Activated naive CD8-positive, alpha-beta T cell treated with anti-CD3 and anti-CD28 coated beads, Interleukin-2, amount 50 U/mL, for 16 hours (primary cell): ENCODE measurements at regions not wholly inside any gene's neighbourhood (a gene's known extent, or its start where the extent isn't known, plus 50 kb on each side); places are given as distances from the start of the nearest gene placed in this dataset.
"Not testable (repeated sequence)": the region's sequence is repeated elsewhere in the genome, so short reads cannot be mapped to it uniquely, and the experiment has no call there.

Source experiments
- DNase-seq: peaks from one replicate; pipeline ENCODE4 v3.0.0-alpha.2; 2020; ENCODE audit warnings: low read depth, low spot score

DNA sequence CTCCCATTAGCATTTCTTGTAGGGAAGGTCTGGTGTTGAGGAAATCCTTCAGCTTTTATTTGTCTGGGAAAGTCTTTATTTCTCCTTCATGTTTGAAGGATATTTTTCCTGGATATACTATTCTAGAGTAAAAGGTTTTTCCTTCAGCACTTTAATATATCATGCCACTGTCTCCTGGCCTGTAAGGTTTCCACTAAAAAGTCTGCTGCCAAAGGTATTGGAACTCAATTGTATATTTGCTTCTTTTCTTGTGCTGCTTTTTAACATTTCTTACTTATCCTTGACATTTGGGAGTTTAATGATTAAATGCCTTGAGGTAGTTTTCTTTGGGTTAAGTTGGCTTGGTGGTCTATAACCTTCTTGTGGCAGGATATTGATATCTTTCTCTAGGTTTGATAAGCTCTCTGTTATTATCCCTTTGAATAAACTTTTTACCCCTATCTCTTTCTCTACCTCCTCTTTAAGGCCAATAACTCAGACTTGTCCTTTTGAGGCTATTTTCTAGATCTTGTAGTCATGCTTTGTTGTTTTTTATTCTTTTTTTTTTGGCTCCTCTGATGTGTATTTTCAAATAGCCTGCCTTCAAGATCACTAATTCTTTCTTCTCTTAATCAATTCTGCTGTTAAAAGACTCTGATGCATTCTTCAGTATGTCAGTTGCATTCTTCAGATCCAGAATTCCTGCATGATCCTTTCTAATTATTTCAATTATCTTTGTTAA, 225.0 kb upstream of the ZNF217 start:
- DNase-seq, result no peak

DNA sequence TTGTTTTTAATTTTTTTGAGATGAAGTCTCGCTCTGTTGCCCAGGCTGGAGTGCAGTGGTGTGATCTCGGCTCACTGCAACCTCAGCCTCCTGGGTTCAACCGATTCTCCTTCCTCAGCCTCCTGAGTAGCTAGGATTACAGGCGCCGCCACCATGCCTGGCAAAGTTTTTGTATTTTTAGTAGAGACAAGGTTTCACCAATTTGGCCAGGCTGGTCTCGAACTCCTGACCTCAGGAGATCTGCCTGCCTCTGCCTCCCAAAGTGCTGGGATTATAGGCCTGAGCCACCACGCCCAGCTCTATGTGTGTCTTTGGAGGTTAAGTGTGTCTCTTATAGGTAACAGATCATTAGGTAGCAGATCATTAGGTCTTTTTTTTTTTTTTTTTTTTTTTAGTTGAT, 223.9 kb upstream of the ZNF217 start:
- not testable (repeated sequence) for DNase-seq

DNA sequence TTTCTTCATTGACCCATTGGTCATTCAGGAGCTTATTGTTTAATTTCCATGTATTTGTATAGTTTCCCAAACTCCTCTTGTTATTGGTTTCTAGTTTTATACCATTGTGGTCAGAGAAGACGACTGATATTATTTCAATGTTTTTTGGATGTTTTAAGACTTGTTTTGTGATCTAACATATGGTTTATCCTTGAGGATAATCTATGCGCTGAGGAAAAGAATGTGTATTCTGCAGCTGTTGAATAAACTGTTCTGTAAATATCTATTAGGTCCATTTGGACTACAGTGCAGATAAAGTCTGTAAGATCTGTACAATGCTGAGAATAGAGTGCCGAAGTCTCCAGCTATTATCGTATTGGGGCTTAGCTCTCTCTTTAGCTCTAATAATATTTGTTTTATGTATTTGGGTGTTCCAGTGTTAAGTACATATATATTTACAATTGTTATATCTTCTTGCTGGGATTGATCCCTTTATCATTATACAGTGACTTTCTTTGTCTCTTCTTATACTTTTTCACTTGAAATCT, 223.3 kb upstream of the ZNF217 start:
- DNase-seq, result no peak

GRCh38 chr20:53815509-53815908, 221.9 kb upstream of the ZNF217 start:
- DNase-seq, result no peak

GRCh38 chr20:53814060-53814459, 220.4 kb upstream of the ZNF217 start:
- no peak for DNase-seq

DNA sequence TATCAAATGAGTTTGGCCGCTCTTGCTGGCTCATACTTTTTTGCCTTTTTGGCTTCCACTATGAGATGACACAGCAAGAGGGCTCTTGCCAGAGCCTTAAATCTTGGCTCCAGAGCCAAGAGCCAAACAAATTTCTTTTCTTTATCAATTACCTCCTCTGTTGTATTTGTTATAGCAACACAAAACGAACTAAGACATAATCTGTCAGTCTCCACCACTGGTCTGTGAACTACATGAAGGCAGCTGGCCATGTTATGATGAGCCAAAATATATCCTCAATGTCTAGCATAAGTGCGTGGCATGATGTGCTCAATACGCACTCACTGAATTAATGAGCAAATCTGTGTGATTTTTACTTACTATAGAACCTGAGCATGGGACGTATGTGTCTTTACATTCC, 220.0 kb upstream of the ZNF217 start:
- DNase-seq, result no peak

DNA sequence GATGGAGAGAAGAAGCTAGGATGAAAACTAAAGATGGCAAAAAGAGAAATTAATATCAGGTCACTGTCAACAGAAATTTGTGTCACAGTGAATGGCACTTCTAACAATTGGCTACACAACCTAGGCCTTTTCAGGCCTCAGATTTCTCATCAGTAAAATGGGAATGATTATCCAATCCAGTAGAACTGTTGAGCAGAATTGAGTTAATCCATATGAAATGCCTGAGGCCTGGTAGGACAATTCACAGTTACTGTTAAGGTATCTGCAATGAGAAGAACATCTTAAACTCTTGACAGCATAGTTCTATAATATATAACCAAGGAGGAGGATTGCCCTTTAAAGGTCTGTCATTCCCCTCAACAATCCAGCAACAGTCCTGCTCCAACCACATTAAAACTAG, 217.9 kb upstream of the ZNF217 start:
- DNase-seq, result no peak

GRCh38 chr20:53810661-53811355, 217.2 kb upstream of the ZNF217 start:
- DNase-seq, result no peak

DNA sequence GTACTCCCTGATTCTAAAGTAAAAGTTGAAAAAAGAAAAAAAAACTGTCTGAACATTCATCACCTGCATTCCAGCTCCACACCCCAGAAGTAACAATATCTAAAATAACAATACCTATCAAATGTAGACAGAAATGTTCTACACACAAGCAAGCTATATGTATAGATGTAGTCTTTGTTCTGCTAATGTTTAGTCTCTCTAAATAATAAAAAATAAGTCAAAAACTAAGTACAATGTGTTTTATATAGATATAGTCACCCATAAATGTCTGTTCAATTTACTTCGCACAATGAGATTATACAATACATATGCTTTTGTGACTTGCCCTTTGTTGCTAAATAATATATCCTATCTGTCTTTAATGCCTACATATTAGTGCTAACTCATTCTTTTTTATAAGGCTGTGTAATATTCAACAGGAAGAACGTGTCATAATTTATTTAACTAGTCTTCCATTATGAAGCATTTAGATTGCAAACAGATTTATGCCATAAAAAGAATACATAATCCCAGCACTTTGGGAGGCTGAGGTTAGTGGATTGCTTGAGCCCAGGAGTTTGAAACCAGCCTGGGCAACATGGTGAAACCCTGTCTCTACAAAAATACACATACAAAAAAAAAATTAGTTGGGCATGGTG, 216.2 kb upstream of the ZNF217 start:
- no peak for DNase-seq

DNA sequence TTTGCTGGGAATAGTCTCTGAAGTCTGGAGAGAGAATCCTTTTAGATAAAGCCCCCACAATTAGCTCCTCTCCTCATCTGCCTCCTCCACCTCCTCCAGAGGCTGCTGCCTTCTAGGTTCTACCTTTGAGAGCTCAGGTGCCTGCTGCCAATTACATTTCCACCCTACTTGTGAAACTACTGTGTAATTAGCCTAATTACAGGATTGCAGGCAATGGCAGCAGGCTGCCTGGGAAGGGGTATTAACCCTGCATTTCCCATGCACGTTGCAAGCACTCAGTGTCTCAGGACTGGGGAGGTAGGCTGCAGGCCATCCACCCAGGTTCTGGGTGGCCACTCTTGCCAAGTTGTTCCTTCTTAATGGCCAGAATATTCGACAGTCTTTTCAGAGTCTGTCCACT, 215.6 kb upstream of the ZNF217 start:
- DNase-seq, result no peak

DNA sequence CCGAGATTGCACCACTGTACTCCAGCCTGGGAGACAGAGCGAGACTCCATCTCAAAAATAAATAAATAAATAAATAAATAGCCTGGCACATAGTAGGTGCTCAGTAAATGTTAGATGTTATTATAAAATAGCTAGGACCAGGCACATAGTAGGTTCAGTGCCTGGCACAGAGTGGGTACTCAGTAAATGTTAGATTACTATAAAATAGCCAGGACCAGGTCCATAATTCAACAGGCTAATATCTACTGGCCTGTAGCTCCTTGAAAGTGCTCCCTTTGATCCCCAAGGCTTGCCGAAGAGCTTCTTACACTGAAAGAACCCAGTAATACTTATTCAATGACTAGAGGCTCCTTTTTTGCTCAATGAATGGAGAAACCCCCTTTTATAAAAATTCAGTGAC, 215.1 kb upstream of the ZNF217 start:
- no peak for DNase-seq

DNA sequence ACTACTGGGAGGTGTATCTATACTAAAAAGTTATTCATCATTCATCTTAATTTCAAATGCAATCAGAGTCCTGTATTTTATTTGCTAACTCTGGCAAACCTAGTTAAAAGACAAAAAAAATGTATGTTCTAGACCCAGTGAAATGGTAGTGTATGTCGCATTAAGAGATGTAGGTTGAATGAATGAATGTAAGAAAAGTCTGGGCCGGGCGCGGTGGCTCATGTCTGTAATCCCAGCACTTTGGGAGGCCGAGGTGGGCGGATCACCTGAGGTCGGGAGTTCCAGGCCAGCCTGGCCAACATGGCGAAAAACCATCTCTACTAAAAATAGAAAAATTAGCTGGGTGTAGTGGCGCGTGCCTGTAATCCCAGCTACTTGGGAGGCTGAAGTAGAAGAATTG, 214.7 kb upstream of the ZNF217 start:
- not testable (repeated sequence) for DNase-seq

DNA sequence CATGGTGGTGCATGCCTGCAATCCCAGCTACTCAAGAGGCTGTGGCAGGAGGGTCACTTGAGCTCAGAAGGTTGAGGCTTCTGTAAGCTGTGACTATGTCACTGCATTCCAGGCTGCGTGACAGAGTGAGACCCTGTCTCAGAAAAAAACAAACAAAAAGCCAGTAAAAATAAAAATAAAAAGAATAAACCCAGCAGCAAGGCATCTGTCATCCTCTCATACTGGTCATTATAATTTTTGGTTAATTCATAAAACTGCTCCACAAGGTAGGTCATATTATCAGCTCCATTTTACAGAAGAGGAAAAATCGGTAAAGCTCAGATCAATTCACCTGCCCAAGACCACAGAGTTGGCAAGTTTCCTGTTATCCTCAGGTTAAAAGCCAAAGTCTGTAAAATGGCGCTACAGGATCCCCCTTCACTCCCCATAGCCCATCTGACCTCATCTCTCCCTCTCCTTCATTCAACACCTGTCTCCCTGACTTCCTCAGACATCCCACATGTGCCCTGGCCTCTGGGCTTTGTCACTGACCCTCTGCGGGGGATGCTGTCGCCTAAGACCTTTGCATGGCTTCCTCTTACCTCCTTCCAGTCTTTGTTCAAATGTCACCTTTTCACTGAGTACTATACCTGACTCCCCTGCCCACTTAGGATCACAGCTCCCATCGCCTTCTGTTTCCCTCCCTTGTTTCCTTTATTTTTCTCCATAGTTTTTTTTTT, 213.2 kb upstream of the ZNF217 start:
- no peak for DNase-seq

- no peak for DNase-seq
Observed at GRCh38 chr20:53805895-53806384, 212.3 kb upstream of the ZNF217 start.

GRCh38 chr20:53804920-53805894, 211.6 kb upstream of the ZNF217 start:
- no peak for DNase-seq

- not testable (repeated sequence) for DNase-seq
Observed at GRCh38 chr20:53804308-53804707, 210.7 kb upstream of the ZNF217 start.

DNA sequence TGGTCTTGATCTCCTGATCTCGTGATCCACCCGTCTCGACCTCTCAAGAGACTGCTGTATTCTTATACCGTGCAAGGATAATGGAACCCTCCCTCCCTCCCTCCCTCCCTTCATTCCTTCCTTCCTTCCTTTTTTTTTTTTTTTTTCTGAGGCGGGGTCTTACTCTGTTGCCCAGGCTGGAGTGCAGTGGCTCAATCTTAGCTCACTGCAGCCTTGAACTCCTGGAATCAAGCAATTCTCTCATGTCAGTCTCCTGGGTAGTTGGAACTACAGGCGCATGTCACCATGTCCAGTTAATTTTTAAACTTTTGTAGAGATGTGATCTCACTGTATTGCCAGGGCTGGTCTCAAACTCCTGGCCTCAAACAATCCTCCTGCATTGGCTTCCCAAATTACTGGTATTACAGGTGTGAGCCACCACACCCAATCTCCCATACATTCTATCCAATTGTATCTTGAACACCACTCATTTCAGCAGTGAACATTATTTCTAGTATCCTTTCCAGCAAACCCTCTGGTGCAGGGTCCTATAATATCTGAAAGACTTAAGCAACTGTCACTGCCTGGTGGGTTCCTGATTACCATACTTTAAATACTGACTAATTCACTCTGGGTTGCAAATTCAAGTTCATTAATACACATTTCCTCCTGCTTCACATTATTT, 210.0 kb upstream of the ZNF217 start:
- DNase-seq, result no peak

GRCh38 chr20:53801609-53802370, 208.2 kb upstream of the ZNF217 start:
- no peak for DNase-seq

DNA sequence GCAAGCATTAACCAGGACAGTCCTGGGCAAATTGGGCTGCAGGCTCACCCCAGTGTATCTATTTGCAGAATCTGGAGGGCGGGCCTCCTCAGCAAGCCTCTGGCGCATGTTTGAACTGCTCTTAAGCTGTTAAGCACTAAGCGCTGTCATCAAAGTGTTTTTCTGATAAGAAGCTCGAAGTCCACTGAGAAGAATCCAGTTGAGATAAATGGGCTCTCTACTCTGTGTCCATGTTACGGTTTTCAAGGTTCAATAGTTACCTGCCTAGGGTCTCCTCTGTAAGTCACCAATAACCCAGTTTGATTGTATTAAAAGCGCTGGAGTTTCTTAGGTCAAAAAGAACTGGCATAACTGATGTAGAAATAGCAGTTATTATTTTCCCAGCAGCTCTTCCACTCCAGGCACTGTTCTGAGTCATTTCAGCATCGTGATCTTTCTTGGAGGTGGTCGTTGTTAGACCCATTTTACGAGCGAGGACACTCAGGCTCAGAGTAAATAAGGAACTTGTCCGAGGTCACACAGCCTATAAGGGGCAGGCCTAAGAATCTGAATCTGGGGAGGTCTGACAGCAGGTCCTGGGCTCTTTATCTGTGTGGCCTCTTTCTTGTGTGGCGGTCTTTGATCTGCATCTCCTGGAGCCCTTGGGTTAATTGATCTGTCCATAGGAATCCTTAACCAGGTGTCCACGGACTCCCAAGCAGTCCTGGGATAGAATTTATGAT, 207.4 kb upstream of the ZNF217 start:
- no peak for DNase-seq
